Stimulated activated naive CD8-positive, alpha-beta T cell treated with anti-CD3 and anti-CD28 coated beads, Interleukin-15, Interleukin-2, amounts not matched to agents 100 U/mL and 50 U/mL, for 24 hours (primary cell): ENCODE measurements at regions not wholly inside any gene's neighbourhood (a gene's known extent, or its start where the extent isn't known, plus 50 kb on each side); places are given as distances from the start of the nearest gene placed in this dataset.
"Not testable (repeated sequence)": the region's sequence is repeated elsewhere in the genome, so short reads cannot be mapped to it uniquely, and the experiment has no call there.

Experiments
- ATAC-seq: fragments of 150-1000 bp; cut with Tn5 transposase; one replicate; pipeline ENCODE4 v1.10.0; 2021
- DNase-seq: peaks from one replicate; pipeline ENCODE4 v3.0.0; 2021

GRCh38 chr4:62531731-62532130 is 1331.6 kb downstream of the ADGRL3 start:
- DNase-seq: no peak

GRCh38 chr4:62531264-62531663 is 1331.1 kb downstream of the ADGRL3 start:
- no peak for ATAC-seq

More at GRCh38 chr4:62531731-62532130, 1331.6 kb downstream of the ADGRL3 start:
- no peak for ATAC-seq

GRCh38 chr4:62528874-62529273 is 1328.7 kb downstream of the ADGRL3 start:
- no peak for ATAC-seq

More at GRCh38 chr4:62531264-62531663, 1331.1 kb downstream of the ADGRL3 start:
- no peak for DNase-seq

DNA sequence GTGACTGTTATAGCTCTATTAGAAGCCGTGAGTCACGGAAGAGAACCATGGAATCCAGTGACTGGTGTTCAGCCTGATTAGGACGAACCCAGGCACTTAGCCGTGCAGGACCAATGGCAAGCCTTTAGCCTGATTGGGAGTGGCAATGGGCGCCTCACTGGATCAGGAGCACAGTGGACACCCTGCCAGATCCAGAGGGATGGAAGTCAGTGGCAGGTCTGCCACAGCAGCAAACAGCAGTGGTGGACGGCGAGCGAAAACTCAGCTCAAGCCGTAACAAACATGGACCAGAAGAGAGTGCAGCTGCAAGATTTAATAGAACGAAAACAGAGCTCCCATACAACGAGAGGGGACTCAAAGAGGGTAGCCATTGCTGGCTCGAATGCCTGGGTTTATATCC is 1326.5 kb downstream of the ADGRL3 start:
- no peak for DNase-seq
- ATAC-seq: no peak

More at GRCh38 chr4:62528874-62529273, 1328.7 kb downstream of the ADGRL3 start:
- DNase-seq: no peak

GRCh38 chr4:62523256-62523655 is 1323.1 kb downstream of the ADGRL3 start:
- DNase-seq: no peak
- ATAC-seq: no peak

DNA sequence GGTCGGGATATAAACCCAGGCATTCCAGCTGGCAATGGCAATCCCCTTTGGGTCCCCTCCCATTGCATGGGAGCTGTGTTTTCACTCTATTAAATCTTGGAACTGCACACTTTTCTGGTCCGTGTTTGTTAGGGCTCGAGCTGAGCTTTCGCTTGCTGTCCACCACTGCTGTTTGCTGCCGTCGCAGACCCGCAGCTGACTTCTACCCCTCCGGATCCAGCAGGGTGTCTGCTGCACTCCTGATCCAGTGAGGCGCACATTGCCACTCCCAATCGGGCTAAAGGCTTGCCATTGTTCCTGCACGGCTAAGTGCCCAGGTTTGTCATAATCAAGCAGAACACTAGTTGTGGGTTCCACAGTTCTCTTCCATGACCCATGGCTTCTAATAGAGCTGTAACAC is 1322.1 kb downstream of the ADGRL3 start:
- DNase-seq: no peak
- no peak for ATAC-seq

DNA sequence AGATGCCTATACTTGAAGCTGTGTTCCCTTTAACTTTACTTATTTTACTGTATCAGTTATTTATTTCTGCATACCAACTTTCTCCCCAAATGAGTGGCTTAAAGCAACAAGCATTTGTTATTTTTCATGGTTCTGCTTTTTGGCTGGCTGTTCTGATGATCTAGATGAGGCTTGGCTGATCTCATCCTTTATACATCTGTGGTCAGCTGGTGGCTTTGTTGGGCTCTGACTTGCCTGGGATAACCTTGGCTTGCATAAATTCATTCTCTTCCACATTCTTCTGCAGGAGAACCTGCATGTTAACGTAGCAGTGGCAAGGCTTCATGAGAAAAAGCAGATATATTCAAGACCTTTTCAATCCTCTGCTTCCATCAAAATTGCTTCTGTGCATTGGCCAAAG is 1317.6 kb downstream of the ADGRL3 start:
- DNase-seq (no peak), ATAC-seq (no peak)

- DNase-seq: no peak
- no peak for ATAC-seq
Observed at GRCh38 chr4:62513306-62513705, 1313.2 kb downstream of the ADGRL3 start.

GRCh38 chr4:62512271-62512670 is 1312.1 kb downstream of the ADGRL3 start:
- DNase-seq (no peak), ATAC-seq (no peak)

DNA sequence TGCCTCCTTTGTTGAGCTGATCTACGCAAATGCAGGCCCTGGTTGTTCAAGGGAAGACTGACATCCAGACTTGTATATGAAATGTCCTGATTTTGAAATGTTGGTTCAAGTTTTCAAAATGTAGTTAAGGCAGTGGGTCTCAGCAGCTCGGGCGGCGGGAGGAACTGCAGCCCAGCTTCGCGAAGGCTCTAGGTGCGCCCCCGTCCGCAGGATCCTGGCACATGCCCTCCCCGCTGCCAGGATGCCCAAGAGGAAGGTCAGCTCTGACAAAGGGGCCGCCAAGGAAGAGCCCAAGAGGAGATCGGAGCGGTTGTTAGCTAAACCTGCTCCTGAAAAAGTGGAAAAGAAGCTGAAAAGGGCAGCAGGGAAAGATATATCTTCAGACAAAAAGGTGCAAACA is 1310.1 kb downstream of the ADGRL3 start:
- no peak for ATAC-seq
- no peak for DNase-seq

GRCh38 chr4:62500296-62500695 is 1300.2 kb downstream of the ADGRL3 start:
- DNase-seq (no peak), ATAC-seq (no peak)

- DNase-seq (no peak), ATAC-seq (no peak)
Observed at GRCh38 chr4:62495032-62495431, 1294.9 kb downstream of the ADGRL3 start.

DNA sequence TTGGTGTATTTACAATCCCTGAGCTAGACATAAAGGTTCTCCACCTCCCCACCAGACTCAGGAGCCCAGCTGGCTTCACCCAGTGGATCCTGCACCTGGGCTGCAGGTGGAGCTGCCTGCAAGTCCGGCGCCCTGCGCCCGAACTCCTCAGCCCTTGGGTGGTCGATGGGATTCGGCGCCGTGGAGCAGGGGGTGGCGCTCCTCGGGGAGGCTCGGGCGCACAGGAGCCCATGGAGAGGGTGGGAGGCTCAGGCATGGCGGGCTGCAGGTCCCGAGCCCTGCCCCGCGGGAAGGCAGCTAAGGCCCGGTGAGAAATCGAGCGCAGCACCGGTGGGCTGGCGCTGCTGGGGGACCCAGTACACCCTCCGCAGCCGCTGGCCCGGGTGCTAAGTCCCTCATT is 1291.6 kb downstream of the ADGRL3 start:
- not testable (repeated sequence) for ATAC-seq

DNA sequence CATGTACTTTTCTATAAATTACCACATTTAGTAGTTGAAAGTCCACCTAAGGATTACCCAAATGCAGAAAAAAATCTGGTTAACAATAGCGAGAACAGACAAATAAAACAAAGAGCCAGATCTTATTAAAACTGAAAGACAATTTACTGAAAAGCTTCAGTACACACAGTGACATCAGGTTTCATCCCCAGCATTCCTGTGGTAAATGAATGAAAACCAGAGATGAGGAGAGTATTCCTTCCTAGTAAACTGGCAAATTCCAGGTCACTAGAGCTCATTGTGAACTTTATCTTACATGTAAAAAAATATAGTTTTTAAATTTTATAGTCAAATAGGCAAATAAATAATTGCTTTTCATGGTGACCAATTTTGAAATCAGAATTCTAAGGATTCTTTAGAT is 1290.5 kb downstream of the ADGRL3 start:
- ATAC-seq (no peak), DNase-seq (no peak)

More for the DNA sequence above, 1291.6 kb downstream of the ADGRL3 start:
- not testable (repeated sequence) for DNase-seq

DNA sequence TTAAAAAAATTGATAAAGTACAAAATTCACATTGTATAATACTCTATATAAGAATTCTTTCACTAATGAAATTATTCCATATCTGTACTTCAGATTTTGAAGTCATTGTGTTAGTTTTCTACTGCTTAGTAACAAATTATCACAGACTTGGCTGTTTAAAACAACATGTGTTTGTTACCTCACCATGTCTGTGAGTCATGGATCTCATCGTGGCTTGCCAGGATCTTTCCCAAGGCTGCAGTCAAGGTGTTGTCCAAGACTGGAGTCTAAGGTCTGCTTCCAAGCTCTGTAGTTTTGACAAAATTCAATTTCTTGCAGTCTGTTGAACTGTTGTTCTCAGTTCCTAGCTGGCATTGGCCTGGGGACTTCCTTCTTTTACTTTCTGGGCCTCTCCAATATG is 1286.9 kb downstream of the ADGRL3 start:
- DNase-seq (no peak), ATAC-seq (no peak)

- no peak for DNase-seq
- ATAC-seq: no peak
Observed at GRCh38 chr4:62484357-62484756, 1284.2 kb downstream of the ADGRL3 start.

DNA sequence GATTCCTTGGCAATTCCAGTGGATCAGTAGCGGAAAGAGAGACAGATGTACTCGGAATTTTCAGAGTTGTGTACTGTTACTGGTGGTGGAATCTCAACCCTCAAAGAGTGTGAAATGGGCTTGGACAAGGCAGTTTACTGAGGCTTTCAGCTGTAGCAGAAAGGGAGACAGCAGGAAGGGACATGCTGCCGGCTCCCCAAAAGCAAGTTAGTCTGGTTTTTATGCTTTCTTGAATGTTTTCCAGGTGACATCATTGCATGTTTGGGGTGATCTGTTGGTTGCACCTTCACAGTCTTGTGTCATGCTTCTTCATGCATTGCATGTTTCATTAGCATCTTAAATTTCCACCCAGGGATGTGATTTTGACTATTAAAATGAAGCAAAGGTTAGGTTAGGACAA is 1282.2 kb downstream of the ADGRL3 start:
- DNase-seq: no peak
- no peak for ATAC-seq

DNA sequence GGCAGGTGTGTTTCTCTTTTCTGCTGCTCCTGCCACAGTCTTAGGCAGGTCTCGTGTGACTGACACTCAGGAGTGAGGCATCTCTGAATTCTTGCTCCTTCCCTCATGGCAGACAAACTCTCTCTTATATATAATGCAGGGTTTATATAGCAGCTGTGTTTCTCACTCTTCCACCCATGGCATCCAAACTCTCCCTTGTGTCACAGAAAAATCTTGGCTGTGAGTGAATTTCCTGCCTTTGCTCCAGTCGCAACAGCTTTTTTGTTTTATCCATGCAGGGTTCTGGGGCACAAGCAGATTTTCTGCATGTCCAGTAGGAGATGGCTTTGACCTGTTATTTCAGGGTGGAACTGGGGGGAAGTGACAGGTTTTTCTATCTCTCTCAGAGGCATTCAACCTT is 1275.5 kb downstream of the ADGRL3 start:
- ATAC-seq (no peak), DNase-seq (no peak)

GRCh38 chr4:62474802-62475201 is 1274.7 kb downstream of the ADGRL3 start:
- DNase-seq (no peak), ATAC-seq (no peak)

DNA sequence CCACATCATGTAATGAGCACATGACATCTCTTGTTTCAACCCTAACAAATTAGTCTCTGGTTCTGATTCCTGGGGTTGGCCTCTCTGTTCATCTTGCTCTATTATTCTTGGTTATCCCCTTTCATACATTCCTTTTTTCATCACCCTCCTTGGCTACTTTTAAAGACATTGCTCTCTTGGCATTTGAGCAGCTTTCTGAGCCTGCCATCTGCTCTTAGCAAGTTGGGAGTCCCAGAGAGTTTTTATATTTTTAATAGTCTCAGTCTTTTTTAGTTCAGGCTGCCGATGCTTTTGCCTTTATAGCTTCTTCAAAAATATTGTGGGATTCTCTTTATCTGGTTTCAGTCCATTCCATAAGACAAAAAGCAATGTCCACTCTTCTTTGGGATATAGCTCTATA is 1270.9 kb downstream of the ADGRL3 start:
- ATAC-seq (no peak), DNase-seq (no peak)

DNA sequence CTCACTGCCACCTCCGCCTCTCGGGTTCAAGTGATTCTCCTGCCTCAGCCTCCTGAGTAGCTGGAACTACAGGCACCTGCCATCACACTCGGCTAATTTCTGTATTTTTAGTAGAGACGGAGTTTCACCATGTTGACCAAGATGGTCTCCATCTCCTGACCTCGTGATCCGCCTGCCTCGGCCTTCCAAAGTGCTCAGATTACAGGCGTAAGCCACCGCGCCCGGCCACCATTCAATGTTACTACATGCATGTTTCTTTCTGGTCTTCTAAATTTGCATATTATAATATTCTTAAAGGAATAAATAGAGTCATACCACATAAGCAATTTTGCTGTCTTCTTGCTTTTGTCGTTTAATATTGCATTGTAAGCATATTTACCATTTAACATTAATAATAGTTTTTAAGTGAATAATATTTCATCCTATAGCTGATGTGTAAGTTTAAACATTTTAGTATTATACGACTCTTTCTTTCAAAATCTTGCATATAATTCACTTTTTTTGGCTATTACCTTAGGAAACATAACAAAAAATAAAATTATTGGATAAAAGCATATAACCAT is 1270.4 kb downstream of the ADGRL3 start:
- no peak for ATAC-seq
- DNase-seq: no peak

- DNase-seq (no peak), ATAC-seq (no peak)
Observed at GRCh38 chr4:62470020-62470419, 1269.9 kb downstream of the ADGRL3 start.

- DNase-seq (no peak), ATAC-seq (no peak)
Observed at GRCh38 chr4:62461961-62462360, 1261.8 kb downstream of the ADGRL3 start.

DNA sequence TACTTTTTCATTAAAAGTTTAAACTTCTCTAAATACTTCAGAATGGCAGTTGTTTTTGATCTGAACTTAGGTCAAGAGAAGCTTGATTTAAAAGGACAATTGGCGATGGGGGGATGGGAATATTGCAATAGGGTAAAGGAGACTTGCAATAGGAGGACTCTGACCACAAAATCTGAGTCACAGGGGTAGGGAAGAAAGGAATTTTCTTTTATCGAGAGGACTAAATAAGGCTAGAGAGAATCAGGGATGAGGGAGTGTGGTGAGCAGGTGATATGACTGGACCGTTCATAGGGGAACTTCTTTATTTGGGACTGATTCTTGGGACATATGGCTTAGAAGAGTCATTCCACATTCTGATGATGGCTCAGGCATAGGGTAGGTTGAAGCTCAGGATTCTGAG is 1260.2 kb downstream of the ADGRL3 start:
- ATAC-seq: no peak
- DNase-seq: no peak

DNA sequence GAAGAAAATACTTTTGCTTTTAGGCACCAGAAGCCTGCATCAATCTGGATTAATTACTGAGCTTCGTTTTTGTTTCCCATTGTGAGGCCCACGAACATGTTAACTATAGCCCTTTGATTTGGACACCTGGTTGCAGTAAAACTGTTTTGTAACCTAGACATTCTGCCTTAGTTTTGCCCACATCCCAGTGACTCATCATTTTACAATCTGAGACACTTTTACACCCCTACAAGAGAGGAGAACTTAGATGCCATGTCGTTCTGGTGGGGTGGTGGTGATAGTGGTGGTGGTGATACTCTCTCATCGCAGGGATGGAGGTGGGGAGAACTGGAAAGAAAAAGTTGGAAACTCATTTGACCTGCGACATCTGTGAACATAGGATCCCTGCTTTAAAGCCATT is 1257.2 kb downstream of the ADGRL3 start:
- ATAC-seq (no peak), DNase-seq (no peak)
